HEK293T (cell line): ENCODE measurements at regions not wholly inside any gene's neighbourhood (a gene's known extent, or its start where the extent isn't known, plus 50 kb on each side); places are given as distances from the start of the nearest gene placed in this dataset.

Experiments
- LEF1 ChIP-seq: fragments of 450-650 bp; IDR thresholded peaks from 2 replicates; pipeline ENCODE4 v1.6.1; 2017; ENCODE audit warnings: mild to moderate bottlenecking, borderline replicate concordance
- NFRKB ChIP-seq: fragments of 450-650 bp; IDR thresholded peaks from 2 replicates; pipeline ENCODE4 v1.6.1; 2016; ENCODE audit warnings: mild to moderate bottlenecking, moderate library complexity
- SP1 ChIP-seq: fragments of 450-650 bp; IDR thresholded peaks from 2 replicates; pipeline ENCODE4 v1.6.1; 2017
- TARDBP ChIP-seq: fragments of 450-650 bp; IDR thresholded peaks from 2 replicates; pipeline ENCODE4 v1.6.1; 2016
- TF ChIP-seq, protein P1 (sequence below): fragments of 450-650 bp; IDR thresholded peaks from 2 replicates; pipeline ENCODE4 v1.6.1; 2016

DNA sequence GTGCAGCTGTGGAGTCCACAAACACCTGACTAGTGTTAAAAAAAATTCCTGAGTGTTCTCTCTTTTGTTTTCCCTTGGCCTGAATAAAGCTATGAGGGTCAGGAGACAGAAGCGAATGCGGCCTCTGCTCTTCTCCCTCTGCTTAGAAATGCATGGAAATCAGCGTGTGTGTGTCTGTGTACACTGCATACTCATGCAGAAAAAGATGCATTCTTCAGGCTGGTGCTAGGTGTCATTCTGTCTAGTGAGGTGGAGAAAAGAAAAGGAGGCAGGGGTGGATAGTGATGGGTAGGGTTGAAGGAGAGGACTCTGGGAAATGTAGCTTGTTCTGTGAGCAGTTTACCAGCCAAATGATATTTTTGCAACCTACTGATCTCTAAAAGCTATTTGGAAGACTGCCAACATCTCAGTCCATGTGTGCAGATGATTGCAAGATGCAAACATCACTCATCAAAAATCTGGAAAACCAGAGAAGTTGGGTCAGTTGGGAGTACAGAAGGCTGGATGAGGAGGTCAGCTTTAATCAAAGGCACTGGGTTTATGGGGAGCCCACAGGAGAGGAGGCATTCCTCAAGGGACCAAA lies 177.7 kb downstream of the INSIG2 start:
- TF ChIP-seq LEF1 (no peak), NFRKB (no peak), SP1 (no peak), TARDBP (no peak)
- TF ChIP-seq, protein P1, sequence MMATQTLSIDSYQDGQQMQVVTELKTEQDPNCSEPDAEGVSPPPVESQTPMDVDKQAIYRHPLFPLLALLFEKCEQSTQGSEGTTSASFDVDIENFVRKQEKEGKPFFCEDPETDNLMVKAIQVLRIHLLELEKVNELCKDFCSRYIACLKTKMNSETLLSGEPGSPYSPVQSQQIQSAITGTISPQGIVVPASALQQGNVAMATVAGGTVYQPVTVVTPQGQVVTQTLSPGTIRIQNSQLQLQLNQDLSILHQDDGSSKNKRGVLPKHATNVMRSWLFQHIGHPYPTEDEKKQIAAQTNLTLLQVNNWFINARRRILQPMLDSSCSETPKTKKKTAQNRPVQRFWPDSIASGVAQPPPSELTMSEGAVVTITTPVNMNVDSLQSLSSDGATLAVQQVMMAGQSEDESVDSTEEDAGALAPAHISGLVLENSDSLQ, result no peak
